ENCODE measurements at regions not wholly inside any gene's neighbourhood (a gene's known extent, or its start where the extent isn't known, plus 50 kb on each side); places are given as distances from the start of the nearest gene placed in this dataset.
"Not testable (repeated sequence)": the region's sequence is repeated elsewhere in the genome, so short reads cannot be mapped to it uniquely, and the experiment has no call there.

GRCh38 chr2:65890131-65890530, 457.7 kb upstream of the SPRED2 start:
- not testable (repeated sequence) for DNase-seq

- no peak for DNase-seq
Measured at GRCh38 chr2:65885266-65885665, 452.9 kb upstream of the SPRED2 start.

- no peak for DNase-seq
Measured at GRCh38 chr2:65881592-65881991, 449.2 kb upstream of the SPRED2 start.

DNA sequence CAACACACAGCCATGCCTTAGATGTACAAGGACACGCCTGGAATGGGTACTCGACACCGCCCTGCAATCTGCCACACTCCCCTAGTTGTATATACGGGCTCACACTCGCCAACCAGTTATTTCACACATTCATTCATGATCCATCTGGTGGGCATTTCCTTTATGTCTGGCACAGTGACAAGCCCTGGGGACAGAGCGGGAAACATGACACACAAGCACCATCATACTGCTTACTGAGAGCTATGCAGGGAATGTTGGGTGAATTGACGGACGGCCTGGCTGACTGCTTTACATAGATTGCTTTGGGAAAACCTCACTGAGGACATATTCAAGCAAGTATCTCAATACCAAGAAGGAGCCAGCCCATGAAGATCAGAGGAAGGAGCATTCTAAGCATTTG, 448.0 kb upstream of the SPRED2 start:
- DNase-seq, result no peak

- no peak for DNase-seq
Measured at GRCh38 chr2:65878011-65878340, 445.6 kb upstream of the SPRED2 start.

DNA sequence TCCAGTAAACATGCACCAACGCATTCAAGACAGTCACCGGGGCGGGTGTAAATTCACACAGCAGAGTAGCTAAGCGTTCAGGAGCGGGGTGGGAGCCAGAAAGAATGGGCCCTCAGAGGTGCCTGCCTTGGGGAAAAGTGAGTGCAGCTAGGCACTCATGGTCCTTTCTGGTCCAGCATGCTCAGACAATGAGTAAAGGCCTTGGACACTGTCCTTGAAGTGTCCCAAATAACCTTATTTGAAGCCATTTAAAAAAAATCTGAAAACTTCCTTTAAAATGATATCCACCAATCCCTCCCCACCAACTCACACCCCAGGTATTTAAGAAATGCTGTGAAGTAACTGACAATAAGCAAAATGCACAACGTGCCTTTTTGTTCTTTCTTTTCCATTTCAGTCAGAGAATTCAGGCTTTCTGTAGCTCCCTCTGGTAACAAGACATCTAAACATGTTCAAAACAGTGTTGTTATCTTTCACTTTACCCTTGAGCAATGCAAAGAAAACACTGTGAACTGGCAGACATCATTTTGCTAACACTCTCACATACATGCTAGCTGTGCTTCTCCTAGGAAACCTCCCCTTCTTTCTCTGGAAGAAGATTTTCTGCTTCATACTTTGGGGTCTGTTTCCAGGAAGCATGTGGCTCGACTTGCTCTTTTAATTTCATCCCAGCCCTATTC, 445.1 kb upstream of the SPRED2 start:
- no peak for DNase-seq

DNA sequence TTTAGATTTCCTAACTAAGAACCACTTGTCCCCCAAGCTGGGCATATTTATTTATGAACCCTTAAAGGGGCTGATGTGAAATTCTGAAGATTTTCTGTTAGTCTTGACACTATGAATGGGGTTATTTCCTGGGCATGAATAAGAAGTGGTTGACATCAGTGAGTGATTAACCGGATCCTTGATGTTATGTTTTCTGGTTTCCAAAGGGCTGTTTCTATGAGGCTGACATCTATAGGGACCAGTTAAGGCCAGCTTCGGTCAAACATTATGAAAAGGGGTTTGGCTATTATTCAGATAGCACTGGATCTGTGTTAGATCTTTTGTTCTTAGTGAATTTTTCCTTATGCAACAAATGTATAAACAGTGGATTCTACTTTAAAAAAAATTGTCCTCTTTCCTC, 443.7 kb upstream of the SPRED2 start:
- DNase-seq, result no peak

- no peak for DNase-seq
Measured at GRCh38 chr2:65870826-65871225, 438.4 kb upstream of the SPRED2 start.

GRCh38 chr2:65869296-65869695, 436.9 kb upstream of the SPRED2 start:
- no peak for DNase-seq

DNA sequence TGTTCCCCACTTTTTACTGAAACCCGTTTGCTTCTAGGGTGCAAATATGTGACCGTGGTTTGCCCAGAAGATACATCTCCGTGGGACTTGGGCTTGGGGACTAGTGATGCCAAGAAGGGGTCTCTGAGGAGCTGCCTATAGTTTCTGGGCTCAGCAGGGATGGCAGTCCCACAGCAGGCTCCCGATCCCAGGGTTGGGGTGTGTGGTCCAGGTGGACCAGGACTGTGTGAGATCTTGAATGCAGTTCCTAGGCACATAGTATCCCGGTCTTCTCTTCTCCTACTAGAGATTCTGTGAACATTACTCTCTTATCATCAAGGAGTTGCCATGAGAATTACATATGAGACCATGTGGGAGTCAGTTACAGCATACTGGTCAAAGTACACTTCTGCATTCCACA, 435.8 kb upstream of the SPRED2 start:
- no peak for DNase-seq

GRCh38 chr2:65867446-65867845, 435.0 kb upstream of the SPRED2 start:
- no peak for DNase-seq

GRCh38 chr2:65866148-65866547, 433.7 kb upstream of the SPRED2 start:
- DNase-seq, result no peak

DNA sequence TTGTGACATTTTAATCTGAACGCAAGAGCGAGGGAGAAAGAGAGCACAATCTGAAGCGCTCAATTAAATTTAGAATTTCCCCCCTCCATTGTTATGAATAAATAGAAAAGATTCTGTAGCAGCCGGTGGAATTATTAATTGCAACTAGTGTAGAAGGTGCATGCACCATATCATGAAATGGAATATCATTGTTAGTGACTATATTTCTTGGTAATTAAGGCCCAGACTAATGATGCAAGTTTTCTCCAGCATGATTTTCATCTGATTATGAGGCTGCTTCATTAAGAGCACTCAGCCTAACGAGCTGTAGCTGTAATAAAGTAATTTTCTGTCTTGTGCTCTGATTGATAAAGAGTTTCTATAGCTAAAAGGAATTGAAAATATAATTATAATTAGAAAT, 432.2 kb upstream of the SPRED2 start:
- no peak for DNase-seq

- no peak for DNase-seq
Measured at GRCh38 chr2:65863713-65864112, 431.3 kb upstream of the SPRED2 start.

DNA sequence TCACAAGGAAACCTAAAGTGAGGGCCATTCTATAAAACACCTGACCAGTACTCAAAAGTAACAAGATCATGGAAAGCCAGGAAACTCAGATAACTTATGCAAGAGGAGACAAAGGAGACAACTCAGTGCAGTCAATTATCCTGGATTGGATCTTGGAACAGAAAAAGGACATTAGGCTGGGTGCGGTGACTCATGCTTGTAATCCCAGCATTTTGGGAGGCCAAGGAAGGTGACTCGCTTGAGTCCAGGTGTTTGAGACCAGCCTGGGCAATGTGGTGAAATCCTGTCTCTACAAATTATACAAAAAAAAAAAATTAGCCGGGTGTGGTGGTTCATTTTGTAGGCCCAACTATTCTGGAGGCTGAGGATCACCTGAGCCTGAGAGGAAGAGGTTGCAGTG, 424.5 kb upstream of the SPRED2 start:
- no peak for DNase-seq

DNA sequence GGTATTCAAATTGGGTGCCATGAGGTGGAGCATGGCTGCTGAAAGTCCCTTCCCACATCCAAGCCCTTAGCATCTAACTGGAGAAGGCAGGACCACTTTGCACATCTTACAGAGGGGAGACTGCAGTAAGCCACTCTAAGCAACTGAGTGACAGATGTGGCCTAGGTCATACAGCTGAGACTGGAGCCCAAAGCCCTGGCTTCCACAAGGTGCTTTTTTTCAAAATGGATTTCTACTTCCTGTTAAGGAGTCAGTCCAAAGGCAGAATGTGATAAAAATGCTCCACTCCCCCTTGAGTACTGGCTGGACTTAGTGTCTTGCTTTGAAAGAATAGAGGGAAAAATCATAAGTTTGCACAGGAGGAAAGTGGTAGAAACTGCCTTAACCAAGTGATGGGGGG, 424.0 kb upstream of the SPRED2 start:
- DNase-seq, result no peak

DNA sequence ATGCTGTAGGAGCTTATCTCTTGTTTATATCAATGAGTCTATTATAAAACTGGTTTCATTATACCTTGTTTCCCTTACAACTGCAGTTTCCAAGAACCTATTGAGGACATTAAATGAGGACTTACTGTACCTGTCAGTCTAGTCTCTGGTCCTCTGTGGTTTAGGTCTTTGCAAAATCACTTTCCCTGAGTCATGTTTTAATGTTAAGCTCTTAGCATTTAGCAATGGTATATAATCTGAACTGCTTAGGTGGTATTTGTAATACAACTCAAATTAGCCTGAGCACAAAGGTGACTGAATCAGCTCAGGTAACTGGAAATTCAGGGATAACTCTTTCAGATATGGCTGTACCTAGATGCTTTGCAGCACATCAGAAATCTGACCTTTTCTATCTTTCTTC, 418.3 kb upstream of the SPRED2 start:
- no peak for DNase-seq

DNA sequence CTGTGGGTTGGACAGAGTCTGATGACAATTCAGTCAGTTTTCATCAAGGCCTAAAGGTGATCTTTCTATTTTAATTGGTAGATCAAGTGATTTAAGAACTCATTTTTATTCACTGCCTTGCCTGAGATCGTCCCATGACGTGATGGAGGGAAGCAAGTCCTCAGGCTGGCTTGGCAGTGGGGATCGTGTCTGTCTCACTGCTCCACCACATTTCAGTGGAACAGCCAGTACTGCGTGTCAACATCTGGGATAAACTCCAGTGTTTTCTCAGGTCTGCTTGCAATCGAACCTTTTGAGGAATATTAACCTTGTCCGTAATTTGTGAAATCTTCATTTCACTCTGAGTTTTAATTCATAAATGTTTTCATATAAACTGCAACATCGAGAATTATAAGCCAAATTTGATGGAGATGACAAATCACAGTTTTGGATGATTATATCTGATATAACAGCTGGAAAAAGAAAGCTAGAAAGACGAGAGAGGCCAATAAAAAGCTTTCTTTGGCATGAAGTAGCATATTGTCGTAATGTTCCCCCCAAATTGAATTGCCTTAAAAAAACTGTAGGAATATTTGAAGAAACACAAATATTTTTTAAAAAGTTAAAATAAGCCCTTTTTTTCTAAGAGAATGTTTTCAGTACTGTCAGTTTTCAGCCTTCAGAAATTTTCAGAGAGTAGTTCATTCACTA, 414.7 kb upstream of the SPRED2 start:
- no peak for DNase-seq

DNA sequence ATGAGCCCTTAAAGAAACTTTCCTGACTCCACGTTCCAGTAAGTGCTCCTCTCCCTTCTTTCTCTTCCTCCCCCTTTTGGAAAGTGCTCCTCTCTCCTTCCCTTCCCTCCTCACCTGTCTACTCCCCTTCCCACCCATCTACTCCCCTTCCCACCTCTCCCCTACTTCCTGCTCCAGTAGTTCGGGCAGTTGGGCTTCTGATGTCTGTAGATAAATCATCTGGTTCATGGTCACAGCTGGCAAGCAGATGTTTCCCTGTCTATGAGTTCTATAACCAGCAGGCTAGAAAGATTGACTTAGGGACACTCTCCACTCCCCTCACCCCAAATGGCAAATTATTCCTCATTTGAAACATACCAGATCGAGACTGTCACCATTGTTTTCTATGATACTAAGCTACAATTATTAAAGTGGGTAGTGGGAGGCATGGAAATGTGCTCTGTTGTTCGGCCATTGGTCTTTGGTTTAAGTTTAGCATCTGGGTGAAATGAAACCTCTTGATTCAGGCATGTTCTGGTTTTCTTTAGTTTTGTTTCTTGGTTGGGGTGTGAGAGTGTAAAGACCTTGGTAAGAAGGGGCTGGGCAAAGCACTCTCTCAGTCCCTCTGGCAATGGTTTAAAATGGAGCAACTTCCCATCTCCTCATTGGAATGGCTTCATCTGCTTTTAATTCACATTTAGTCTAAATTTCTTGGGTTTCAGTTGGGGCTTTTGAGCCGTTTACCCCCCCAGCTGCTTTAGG, 413.2 kb upstream of the SPRED2 start:
- no peak for DNase-seq

- no peak for DNase-seq
Measured at GRCh38 chr2:65842104-65842503, 409.7 kb upstream of the SPRED2 start.

DNA sequence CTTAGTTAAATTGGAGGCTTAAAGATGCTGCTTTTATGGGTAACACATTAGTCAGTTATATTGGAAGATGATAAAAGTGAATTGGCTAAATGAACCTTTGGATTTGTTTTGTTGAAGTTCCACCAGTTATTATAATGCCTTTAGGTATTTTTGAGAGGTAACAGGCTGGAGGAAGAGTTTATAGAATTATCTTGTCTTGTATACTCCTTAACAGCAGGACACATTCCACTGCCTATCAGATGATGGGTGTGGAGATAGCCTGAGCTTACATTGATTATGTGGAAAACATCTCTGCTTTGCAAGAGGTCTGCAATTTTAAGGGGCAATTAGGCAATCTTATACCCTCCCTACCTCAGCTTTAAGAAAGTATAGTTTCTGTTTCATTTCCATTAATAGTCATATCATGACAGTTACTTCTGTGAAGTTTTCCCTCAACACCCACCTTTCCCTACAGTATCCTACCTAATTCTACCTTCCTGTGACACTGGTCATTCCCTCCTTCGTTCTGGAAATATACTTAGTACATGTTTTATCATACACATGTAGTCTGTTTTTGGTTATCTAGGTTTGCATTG, 403.7 kb upstream of the SPRED2 start:
- DNase-seq, result no peak

DNA sequence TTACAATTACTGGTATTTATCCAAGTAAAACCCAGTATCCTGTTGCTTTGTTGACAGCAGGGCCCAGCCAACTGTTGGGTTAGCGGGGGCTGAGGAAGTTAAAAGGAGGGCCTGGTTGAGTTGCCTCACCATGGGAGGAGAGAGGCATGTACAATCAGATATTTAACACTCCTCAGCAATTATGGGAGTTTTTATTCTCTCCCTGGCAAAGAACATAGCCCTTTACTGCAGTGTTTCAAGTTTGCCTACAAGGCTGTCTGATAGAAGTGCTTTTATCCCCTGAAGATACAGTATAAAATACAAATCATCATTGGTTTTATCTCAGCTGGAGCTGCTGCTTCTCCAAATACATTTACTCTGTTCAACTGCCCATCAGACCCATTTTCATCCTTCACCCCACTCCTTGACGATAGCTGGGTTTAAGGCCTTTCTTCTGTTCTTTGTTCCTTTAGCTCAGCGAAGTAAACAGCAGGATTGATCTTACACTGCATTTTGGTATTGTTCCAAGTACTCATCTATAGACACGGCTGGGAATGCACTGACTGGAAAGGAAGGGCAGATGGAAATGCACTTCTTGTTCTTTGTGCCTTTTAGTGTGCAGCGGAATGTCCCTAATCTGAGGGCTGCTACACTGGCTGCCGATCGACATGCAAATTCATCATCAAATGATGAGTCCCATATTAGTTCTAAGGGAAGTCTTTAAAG, 402.5 kb upstream of the SPRED2 start:
- no peak for DNase-seq

GRCh38 chr2:65834062-65834461, 401.7 kb upstream of the SPRED2 start:
- DNase-seq, result no peak
